ENCODE measurements at regions not wholly inside any gene's neighbourhood (a gene's known extent, or its start where the extent isn't known, plus 50 kb on each side); places are given as distances from the start of the nearest gene placed in this dataset.

DNA sequence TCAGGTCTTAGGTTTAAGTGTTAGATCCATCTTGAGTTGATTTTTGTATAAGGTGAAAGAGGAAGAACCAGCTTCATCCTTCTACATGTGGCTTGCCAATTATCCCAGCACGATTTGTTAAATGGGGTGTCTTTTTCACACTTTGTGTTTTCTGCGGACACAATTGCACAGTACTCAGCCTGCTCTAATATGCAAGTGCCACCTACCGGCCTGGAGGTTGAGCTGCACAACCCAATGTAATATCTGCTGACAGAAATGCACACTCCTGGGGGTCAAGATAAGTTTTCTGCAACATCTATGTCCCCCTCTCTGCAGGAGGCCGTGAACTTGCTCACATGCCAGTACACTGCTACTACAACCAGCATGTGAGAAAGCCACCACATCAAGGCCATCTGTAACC is 791.9 kb upstream of the ROBO1 start:
- DNase-seq, result no peak

DNA sequence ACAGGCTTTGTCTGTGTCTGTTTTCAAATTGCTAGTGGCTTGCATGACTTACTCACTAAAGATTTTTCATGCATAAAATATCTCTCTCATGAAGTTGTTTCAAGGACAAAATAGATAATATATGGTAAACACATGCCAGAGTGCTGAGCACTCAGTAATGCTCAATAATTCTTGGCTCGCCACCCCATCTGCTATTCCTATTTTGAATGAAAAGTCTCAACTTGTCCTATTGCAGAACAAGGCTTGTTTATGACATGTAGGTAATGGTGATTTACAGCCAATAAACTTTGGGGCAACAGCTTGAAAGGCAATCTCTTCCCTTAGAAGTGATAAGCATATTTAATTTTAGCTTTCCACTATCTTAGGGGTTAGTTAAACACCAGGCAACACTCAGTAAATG is 789.0 kb upstream of the ROBO1 start:
- DNase-seq, result no peak

GRCh38 chr3:80554304-80554703 is 786.5 kb upstream of the ROBO1 start:
- no peak for DNase-seq

GRCh38 chr3:80553211-80553610 is 785.4 kb upstream of the ROBO1 start:
- no peak for DNase-seq

GRCh38 chr3:80550174-80550573 is 782.4 kb upstream of the ROBO1 start:
- DNase-seq, result no peak

DNA sequence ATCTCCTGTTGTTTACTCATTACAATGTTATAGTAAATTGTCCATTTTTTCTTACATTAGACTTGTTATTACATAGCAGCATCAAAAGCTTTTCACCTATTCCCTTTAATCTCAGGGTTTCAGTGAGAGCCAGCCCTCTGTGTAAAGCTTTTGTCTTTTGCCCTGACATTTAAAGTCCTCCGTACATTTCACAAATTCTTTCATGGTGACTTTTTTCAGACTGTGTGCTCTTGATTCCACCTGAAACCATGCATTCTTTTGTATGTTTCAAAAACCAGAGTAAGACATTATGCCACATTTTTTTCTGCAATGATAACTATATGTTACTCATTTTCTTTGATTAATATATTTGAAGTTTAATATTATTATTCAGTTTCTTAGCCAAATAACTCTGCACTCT is 781.4 kb upstream of the ROBO1 start:
- DNase-seq, result no peak

DNA sequence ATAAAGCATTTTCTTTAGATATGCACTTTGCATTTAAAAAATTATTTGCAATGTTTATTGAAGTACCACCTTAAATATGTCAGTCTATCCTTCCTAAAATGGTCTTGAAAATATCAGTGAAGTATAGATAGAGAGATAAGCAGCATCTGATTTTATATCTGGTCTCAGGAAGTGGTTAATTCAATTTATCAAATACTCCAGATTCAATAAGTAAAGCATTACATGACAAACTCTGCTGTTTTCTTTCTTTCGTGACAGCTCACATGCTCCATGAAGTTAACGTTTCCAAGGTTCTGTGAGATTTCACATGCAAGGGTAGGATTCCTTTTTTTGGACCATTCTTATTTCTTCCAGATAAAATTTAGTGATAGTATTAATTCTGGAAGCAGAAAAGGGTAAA is 775.4 kb upstream of the ROBO1 start:
- no peak for DNase-seq

DNA sequence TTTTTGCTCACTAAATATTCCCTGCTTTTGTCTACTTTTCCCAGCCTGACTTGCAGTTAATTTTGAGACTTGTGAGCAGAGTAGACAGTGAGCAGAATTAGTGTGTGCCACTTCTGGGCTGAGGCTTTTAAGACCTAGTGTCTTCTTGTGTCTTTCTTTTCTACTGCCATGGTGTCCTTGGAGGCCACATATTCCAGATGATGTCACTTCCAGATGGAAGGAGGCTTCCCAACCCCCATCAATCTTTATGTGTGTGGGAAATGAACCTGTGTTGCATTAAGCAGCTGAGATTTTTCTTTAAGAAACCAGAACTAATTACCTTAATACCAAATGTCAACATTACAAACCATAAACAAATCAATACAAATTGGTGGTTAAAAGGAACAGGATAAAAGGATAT is 774.7 kb upstream of the ROBO1 start:
- DNase-seq, result no peak

- no peak for DNase-seq
Observed at GRCh38 chr3:80537680-80538079, 769.9 kb upstream of the ROBO1 start.

DNA sequence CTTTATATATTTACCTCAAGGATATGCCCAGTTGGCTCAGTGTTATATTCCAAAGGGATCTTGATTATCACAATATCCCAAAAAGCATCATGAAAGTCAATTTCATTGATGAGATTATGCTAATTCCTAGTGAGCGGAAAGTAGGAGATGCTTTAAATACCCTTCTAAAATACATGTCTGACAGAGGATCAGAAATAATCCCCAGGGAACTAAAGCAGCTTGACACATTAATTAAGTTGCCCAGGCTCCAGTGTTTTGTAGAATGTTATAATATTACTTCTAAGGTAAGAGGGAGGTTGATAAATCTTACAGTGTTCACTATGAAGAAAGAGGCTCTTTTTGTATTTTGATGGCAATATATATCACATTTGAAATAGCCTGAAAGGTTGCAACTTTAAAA is 767.5 kb upstream of the ROBO1 start:
- DNase-seq, result no peak

DNA sequence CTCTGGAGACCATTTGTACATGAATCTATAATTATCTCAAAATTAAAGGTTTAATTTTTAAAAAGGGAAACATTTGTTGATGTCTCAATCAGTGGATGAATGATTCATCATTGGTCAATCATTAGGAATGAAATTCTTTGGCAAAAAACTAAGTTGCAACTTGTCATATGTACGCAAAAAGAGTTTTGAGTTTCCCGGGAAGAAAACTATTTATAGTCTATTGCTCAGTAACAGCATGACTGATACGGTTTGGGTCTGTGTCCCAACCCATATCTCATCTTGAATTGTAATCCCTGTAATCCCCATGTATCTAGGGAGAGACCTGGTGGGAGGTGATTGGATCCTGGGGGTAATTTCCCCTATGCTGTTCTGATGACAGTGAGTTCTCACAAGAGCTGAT is 765.8 kb upstream of the ROBO1 start:
- DNase-seq, result no peak

DNA sequence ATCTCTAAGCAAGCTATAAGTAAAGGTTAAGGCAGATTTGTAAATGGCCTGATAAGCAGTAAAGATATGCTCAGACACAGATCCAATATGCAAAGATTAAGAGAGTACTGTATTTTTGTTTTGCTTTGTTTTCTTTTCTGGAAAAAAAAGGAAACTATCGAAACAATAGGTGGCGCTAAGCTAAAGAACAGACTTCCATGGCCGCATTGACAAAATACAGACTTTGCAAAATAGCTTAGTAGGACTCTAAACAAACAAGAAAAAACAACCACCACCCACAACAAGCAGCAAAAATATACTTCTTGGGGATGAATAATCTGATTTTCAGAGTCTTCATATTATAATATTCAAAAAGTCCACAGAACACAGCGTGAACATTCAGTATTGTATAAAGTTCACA is 758.4 kb upstream of the ROBO1 start:
- no peak for DNase-seq

GRCh38 chr3:80521081-80521480 is 753.3 kb upstream of the ROBO1 start:
- no peak for DNase-seq

- DNase-seq, result no peak
Observed at GRCh38 chr3:80519436-80519835, 751.6 kb upstream of the ROBO1 start.

GRCh38 chr3:80496452-80496851 is 728.7 kb upstream of the ROBO1 start:
- DNase-seq, result no peak

DNA sequence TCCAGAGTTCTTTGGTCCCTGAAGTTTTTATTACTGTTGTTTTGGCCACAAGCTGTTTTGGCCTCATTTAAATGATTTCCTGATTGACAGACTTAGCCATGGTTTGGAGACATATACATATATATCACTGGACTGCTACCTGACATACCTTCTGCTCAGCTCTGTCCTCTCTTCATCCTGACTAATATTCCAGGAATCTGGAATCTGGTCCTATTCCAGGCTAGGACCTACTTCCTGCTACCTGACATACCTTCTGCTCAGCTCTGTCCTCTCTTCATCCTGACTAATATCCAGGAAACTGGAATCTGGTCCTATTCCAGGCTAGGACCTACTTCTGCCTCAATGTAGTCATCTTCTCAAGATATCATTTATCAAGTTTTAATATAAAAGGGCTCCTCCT is 724.4 kb upstream of the ROBO1 start:
- no peak for DNase-seq

DNA sequence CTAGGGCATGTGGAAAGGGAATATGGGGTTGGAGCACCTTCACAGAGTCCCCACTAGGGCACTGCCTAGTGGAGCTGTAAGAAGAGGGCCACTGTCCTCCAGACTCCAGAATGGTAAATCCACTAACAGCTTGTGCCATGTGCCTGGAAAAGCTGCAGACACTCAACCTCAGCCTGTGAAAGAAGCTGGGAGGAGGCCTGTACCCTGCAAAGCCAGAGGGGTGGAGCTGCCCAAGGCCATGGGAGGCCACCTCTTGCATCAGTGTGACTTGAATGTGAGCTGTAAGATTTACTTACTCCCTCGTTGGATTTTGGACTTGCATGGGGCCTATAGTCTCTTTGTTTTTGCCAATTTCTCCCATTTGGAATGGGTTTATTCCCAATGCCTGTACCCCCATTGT is 705.2 kb upstream of the ROBO1 start:
- no peak for DNase-seq

- DNase-seq, result no peak
Observed at GRCh38 chr3:80472459-80472858, 704.7 kb upstream of the ROBO1 start.

- DNase-seq, result no peak
Observed at GRCh38 chr3:80470433-80470832, 702.6 kb upstream of the ROBO1 start.

DNA sequence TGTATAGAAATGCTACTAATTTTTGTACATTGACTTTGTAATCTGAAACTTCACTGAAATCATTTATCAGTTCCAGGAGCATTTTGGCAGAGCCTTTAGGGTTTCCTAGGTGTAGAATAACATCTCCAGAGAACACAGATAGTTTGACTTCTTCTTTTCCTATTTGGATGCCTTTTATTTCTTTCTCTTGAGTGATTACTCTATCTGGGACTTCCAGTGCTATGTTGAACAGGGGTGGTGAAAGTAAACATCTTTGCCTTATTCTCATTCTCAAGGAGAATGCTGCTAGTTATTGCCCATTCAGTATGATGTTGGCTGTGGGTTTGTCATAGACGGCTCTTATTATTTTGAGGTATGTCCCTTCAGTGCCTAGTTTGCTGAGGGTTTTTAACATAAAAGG is 697.9 kb upstream of the ROBO1 start:
- DNase-seq, result no peak

GRCh38 chr3:80451393-80451792 is 683.6 kb upstream of the ROBO1 start:
- DNase-seq, result no peak

- no peak for DNase-seq
Observed at GRCh38 chr3:80445641-80446040, 677.8 kb upstream of the ROBO1 start.

DNA sequence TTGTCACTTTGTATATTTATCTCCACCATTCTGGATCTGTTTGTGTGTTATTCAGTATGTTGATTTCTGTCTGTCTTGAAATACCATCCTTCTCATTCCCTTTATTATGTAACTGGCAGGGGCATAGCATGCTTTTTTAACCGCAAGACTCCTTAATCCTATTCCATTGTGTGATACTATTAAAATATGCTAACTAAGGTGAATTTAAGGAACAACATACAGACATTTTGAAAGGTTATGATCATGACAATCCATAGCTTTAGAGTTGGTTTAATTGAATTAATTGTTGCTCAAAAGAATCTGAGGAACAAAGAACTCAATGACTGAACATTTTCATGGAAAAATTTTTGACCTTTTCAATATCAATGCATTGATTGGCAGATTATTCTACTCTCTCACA is 677.3 kb upstream of the ROBO1 start:
- DNase-seq, result no peak

DNA sequence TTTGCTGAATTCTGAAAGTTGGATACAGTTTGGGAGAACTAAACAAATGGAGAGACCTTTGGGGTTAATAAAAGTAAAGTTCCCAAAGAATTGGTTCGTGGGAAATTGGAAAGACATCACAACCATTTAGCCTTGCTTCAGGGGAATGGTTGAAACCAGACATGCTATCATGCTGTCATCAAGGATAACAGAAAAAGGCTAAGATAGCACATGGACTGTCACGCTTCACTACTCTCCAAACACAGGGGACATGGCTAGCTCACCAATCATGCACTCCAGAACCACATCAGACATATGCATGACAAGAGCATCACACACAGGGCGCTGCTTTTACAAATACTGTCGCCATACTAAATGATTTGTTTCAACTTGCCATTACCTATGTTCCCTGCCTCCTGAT is 671.7 kb upstream of the ROBO1 start:
- no peak for DNase-seq

- DNase-seq, result no peak
Observed at GRCh38 chr3:80434366-80434765, 666.6 kb upstream of the ROBO1 start.

GRCh38 chr3:80424951-80425350 is 657.2 kb upstream of the ROBO1 start:
- no peak for DNase-seq

Data from activated CD4-positive, alpha-beta T cell treated with anti-CD3 and anti-CD28 coated beads, Interleukin-2, amount 50 U/mL, for 48 hours (primary cell).